Mammary epithelial cell (primary cell): ENCODE measurements at regions not wholly inside any gene's neighbourhood (a gene's known extent, or its start where the extent isn't known, plus 50 kb on each side); places are given as distances from the start of the nearest gene placed in this dataset.

Experiments
- CTCF ChIP-seq, 2 donors: IDR thresholded peaks in 1 of 2; conservative IDR thresholded peaks in 1 of 2; 2 replicates each; pipeline ENCODE4 v1.5.1; 2011 to 2012; ENCODE audit warnings: inconsistent platforms in 2 of 2, low read length in 2 of 2, mild to moderate bottlenecking in 2 of 2, control low read depth in 1 of 2, low read depth in 1 of 2; ENCODE audit not compliant: insufficient read depth in 1 of 2; ENCODE audit errors: extremely low read depth in 1 of 2
- EZH2 ChIP-seq: IDR thresholded peaks from 2 replicates; pipeline ENCODE4 v1.6.1; 2012; ENCODE audit warnings: low read length, inconsistent platforms, borderline replicate concordance

GRCh38 chr2:5035057-5035488, 657.1 kb upstream of the SOX11 start:
- no peak for TF ChIP-seq CTCF (conservative IDR thresholded peaks at IDR 0.05 in 1 of 2, IDR thresholded peaks at IDR 0.05 in 1 of 2; ENCODE audit: extremely low read depth in 1 of 2, insufficient read depth in 1 of 2, low read depth in 1 of 2, low read length in 2 of 2)
- TF ChIP-seq EZH2: no peak
